Tongue (tissue), 1 donor: ENCODE measurements at regions not wholly inside any gene's neighbourhood (a gene's known extent, or its start where the extent isn't known, plus 50 kb on each side); places are given as distances from the start of the nearest gene placed in this dataset.
"Not testable (repeated sequence)": the region's sequence is repeated elsewhere in the genome, so short reads cannot be mapped to it uniquely, and the experiment has no call there.

ENCODE experiments used
- DNase-seq: peaks from one replicate; pipeline ENCODE4 v3.0.0-alpha.2; 2015

DNA sequence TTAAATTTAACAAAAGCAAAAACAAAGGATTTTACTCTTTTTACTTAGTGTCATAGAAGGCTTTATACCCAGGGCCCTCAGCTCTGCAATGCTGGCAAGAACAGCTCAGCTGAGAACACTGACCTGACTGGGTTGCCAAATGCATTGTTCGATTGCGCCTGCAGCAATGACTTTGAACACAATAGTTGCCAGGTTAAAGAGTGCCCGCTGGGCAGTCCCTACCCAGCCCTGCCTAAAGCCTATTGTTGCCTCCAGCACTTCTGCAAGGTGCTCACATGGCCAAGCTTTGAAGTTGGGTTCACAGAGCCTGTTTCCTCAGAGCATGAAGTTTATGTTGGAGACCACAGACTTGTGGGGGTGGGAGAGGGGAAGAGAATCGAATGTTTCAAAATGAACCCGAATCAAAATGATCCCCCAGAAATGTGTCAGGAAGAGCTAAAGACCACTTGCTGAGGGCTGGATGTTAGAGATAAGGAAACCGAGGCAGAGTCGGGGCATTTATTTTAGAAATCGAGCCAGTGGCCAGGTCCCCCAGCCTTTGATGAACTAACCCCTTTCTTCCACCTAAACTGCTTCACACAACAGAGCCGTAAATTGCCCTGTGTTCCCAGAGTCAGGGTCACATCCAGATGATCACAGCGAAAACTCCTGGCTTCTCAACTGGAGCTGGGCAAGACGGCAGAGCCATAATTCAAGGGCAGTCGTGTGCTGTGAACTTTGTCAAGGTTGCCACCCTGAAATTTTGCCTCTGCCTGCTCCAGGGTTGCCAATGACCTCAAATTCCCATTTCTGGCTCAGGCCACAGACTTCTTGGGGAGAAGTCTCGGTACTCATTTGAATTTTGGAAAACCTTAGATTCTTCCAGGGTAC, 55.0 kb downstream of the FOXA2 start:
- DNase-seq: no peak

GRCh38 chr20:22526512-22527012, 57.8 kb downstream of the FOXA2 start:
- DNase-seq: no peak

GRCh38 chr20:22525821-22526220, 58.6 kb downstream of the FOXA2 start:
- no peak for DNase-seq

- no peak for DNase-seq
Measured at GRCh38 chr20:22525069-22525820, 59.1 kb downstream of the FOXA2 start.

- no peak for DNase-seq
Measured at GRCh38 chr20:22524393-22525015, 59.9 kb downstream of the FOXA2 start.

GRCh38 chr20:22523499-22524392, 60.6 kb downstream of the FOXA2 start:
- DNase-seq: no peak

DNA sequence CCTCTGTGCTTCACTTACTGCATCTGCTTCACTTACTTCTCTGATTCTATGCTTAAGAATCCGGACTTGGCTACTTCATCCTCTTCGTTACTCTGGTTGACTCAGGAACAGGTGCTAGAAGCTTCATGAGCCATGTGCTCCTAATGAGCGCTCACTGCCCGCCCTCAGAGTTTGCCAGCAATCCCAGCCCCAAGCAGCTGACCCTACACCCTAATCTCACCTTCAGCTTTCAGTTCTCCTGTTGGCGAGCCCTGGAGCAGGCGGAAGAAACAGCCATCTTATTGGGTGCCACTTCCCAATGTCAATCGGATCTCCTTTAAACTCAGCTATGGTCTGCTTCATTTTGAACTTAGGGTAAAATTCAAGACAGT, 61.3 kb downstream of the FOXA2 start:
- no peak for DNase-seq

- no peak for DNase-seq
Measured at GRCh38 chr20:22522701-22523100, 61.7 kb downstream of the FOXA2 start.

DNA sequence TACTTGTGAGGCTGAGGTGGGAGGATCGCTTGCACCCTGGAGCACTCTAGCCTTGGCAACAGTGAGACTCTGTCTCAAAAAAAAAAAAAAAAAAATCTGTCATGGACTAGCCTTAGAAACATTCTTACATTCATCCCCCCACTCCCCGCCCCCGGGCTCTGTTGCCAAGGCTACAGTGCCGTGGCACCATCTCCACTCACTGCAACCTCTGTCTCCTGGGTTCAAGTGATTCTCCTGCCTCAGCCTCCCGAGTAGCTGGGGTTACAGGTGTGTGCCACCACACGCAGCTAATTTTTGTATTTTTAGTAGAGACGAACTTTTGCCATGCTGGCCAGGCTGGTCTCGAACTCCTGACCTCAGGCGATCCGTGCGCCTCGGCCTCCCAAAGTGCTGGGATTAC, 62.4 kb downstream of the FOXA2 start:
- DNase-seq: not testable (repeated sequence)

DNA sequence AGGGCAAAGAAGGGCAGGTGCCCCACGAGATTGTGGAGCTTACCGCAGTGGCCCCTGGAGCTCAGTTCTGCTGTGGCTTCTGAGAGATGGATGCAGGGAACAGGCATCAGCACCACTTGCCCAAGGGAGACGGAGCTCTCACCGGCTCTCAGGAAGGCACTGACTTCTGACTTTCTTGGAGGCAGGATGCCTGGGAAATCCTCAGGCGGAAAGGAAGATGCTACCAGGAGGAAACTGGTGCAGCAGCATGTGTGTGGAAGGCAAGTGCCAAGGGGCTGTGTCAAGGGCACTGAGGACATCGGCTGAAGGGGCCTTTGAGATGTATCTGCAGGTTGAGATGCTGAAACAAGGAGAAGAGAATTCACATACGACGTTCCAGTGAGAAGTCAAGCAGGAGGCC, 64.0 kb downstream of the FOXA2 start:
- DNase-seq: no peak

GRCh38 chr20:22515264-22515663, 69.1 kb downstream of the FOXA2 start:
- no peak for DNase-seq

GRCh38 chr20:22513574-22513973, 70.8 kb downstream of the FOXA2 start:
- DNase-seq: no peak

- DNase-seq: no peak
Measured at GRCh38 chr20:22512911-22513489, 71.4 kb downstream of the FOXA2 start.

GRCh38 chr20:22511943-22512910, 72.1 kb downstream of the FOXA2 start:
- DNase-seq: peak; percentile 9

- no peak for DNase-seq
Measured at GRCh38 chr20:22509843-22510147, 74.6 kb downstream of the FOXA2 start.

- DNase-seq: no peak
Measured at GRCh38 chr20:22509090-22509842, 75.1 kb downstream of the FOXA2 start.

GRCh38 chr20:22508426-22508825, 75.9 kb downstream of the FOXA2 start:
- no peak for DNase-seq

GRCh38 chr20:22507240-22507961, 77.0 kb downstream of the FOXA2 start:
- DNase-seq: no peak

- DNase-seq: no peak
Measured at GRCh38 chr20:22506827-22507226, 77.5 kb downstream of the FOXA2 start.
